ENCODE measurements at regions not wholly inside any gene's neighbourhood (a gene's known extent, or its start where the extent isn't known, plus 50 kb on each side); places are given as distances from the start of the nearest gene placed in this dataset.

GRCh38 chr4:67141586-67141985 is 403.7 kb downstream of the CENPC start:
- TF ChIP-seq CTCF (IDR thresholded peaks at IDR 0.05; ENCODE audit: insufficient read depth, low read depth, low read length) (no peak), EZH2 (IDR thresholded peaks at IDR 0.05; ENCODE audit: insufficient read depth, low read length) (no peak)

Measured in astrocyte (in vitro differentiated cells and primary cell).